Neural progenitor cell (in vitro differentiated cells): ENCODE measurements at regions not wholly inside any gene's neighbourhood (a gene's known extent, or its start where the extent isn't known, plus 50 kb on each side); places are given as distances from the start of the nearest gene placed in this dataset.
A peak's percentile ranks its signal among the peaks of the same experiment; 100 is the strongest.

Experiments used
- DNase-seq: peaks from one replicate; pipeline ENCODE4 v3.0.0-alpha.2; 2016; ENCODE audit warnings: low spot score
- H2AFZ ChIP-seq: fragments of 200-600 bp; sonication (generic); replicated peaks from 2 replicates; pipeline ENCODE4 v1.6.1; 2016; ENCODE audit warnings: antibody characterized with exemption
- H3F3A ChIP-seq: fragments of 200-600 bp; sonication (generic); 2 replicates; pipeline ENCODE4 v1.6.1; 2016; ENCODE audit warnings: antibody characterized with exemption, low read depth
- H3K27ac ChIP-seq: fragments of 200-600 bp; sonication (generic); 2 replicates; pipeline ENCODE4 v1.5.1; 2016; ENCODE audit warnings: mild to moderate bottlenecking
- H3K27me3 ChIP-seq: fragments of 200-600 bp; sonication (generic); 2 replicates; pipeline ENCODE4 v1.6.1; 2016; ENCODE audit warnings: mild to moderate bottlenecking, moderate library complexity
- H3K36me3 ChIP-seq: fragments of 200-600 bp; sonication (generic); 2 replicates; pipeline ENCODE4 v1.5.1; 2016
- H3K4me1 ChIP-seq: fragments of 200-600 bp; sonication (generic); 2 replicates; pipeline ENCODE4 v1.6.1; 2016; ENCODE audit warnings: mixed run types
- H3K4me2 ChIP-seq: fragments of 200-600 bp; sonication (generic); 2 replicates; pipeline ENCODE4 v1.6.1; 2016
- H3K4me3 ChIP-seq: fragments of 200-600 bp; sonication (generic); 2 replicates; pipeline ENCODE4 v1.5.1; 2016
- H3K79me2 ChIP-seq: fragments of 200-600 bp; sonication (generic); 2 replicates; pipeline ENCODE4 v1.6.1; 2016; ENCODE audit warnings: low read depth
- H3K9ac ChIP-seq: fragments of 200-600 bp; sonication (generic); 2 replicates; pipeline ENCODE4 v1.6.1; 2016
- H3K9me3 ChIP-seq: fragments of 200-600 bp; sonication (generic); 2 replicates; pipeline ENCODE4 v1.5.1; 2016; ENCODE audit warnings: low read depth
- H4K20me1 ChIP-seq: fragments of 200-600 bp; sonication (generic); 2 replicates; pipeline ENCODE4 v1.6.1; 2016; ENCODE audit warnings: low read depth
- H3K27ac Mint-ChIP-seq: 3 replicates; pipeline ENCODE4 v1.8.0; 2021; ENCODE audit warnings: mixed read lengths
- H3K27me3 Mint-ChIP-seq: 2 replicates; pipeline ENCODE4 v1.8.0; 2022; ENCODE audit warnings: low read depth, mild to moderate bottlenecking, inconsistent platforms, moderate library complexity, mixed read lengths; ENCODE audit not compliant: insufficient read depth
- H3K36me3 Mint-ChIP-seq: 3 replicates; pipeline ENCODE4 v1.8.0; 2021; ENCODE audit warnings: mixed read lengths
- H3K4me1 Mint-ChIP-seq: 3 replicates; pipeline ENCODE4 v1.8.0; 2021; ENCODE audit warnings: mixed read lengths
- H3K4me3 Mint-ChIP-seq: 3 replicates; pipeline ENCODE4 v1.8.0; 2021; ENCODE audit warnings: mild to moderate bottlenecking, moderate library complexity, mixed read lengths
- H3K9me3 Mint-ChIP-seq: 3 replicates; pipeline ENCODE4 v1.8.0; 2020; ENCODE audit warnings: mixed read lengths
- CTCF ChIP-seq: fragments of 200-600 bp; sonication (generic); IDR thresholded peaks from 2 replicates; pipeline ENCODE4 v1.5.1; 2017; ENCODE audit warnings: antibody characterized with exemption, mild to moderate bottlenecking
- EZH2 ChIP-seq: fragments of 200-600 bp; sonication (generic); IDR thresholded peaks from 2 replicates; pipeline ENCODE4 v1.6.1; 2017; ENCODE audit warnings: antibody characterized with exemption, mild to moderate bottlenecking, moderate library complexity
- EZH2phosphoT487 ChIP-seq: fragments of 200-600 bp; sonication (generic); IDR thresholded peaks from 2 replicates; pipeline ENCODE4 v1.6.1; 2017; ENCODE audit warnings: antibody characterized with exemption

- H3F3A ChIP-seq, result peaks cover 34% of the 10 kb centered on the region
- Mint-ChIP-seq H3K27ac (peak overlapping the region; percentile 76), H3K27me3 (peaks cover 7% of the 10 kb centered on the region), H3K4me1 (peaks cover 40% of the 10 kb centered on the region), H3K4me3 (peak overlapping the region; percentile 48), H3K36me3 (no peaks in the 10 kb centered on the region), H3K9me3 (peaks cover 21% of the 10 kb centered on the region)
- H4K20me1 ChIP-seq, result no peaks in the 10 kb centered on the region
- peak overlapping the region; percentile 48 for H3K27ac ChIP-seq
- no peaks in the 10 kb centered on the region for H3K27me3 ChIP-seq
- H2AFZ ChIP-seq, result no peak overlapping the region
- TF ChIP-seq EZH2 (no peak), EZH2phosphoT487 (no peak), CTCF (no peak)
- peak overlapping the region; percentile 60 for H3K4me2 ChIP-seq
- peaks cover 43% of the 10 kb centered on the region for H3K4me1 ChIP-seq
- no peaks in the 10 kb centered on the region for H3K79me2 ChIP-seq
- H3K4me3 ChIP-seq, result peak overlapping the region; percentile 23
- no peak overlapping the region for H3K9ac ChIP-seq
- H3K36me3 ChIP-seq, result no peaks in the 10 kb centered on the region
- peak; percentile 13 for DNase-seq
- H3K9me3 ChIP-seq, result no peaks in the 10 kb centered on the region
Observed at GRCh38 chr9:108787690-108788048, 68.1 kb downstream of the ACTL7B start.

DNA sequence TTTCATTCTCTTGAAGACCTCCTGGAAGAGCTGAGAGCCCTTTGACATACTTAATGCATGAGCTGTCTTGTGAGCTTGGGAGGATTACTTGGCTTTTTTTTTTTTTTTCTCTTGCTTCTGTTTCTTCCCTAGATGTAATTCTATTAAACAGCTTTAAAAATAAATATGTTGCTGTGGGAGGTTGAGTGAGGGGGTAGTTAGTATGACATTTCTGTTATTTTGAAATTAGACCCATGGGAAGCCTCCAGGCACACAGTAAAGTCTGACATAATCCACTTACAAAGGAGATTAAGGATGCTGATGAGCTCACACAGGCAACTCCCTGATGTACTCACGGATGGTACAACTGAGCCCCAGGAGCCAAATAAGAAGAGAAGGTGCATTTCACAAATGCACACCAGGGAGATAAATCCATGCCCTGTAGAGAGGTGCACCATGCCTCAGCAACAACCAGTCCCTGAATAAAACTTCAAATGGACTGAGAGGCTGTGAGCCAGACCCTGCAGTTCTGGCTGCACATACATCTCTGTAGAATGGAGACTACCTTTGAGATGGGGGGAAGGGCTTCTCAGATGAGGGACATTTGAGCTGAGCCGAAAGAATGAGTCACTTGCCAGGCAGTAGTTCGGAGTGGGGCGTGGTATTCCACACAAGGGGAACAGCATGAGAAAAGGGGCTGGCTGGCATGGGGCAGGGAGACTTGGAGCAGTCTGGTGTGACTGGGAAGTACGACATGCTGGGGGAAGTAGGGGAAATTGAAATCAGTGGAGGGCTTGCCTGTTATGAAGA, 68.7 kb downstream of the ACTL7B start:
- H3K4me3 Mint-ChIP-seq, result peak overlapping the region; percentile 48
- H3K4me2 ChIP-seq, result peak overlapping the region; percentile 60
- H3K4me1 Mint-ChIP-seq, result peaks cover 42% of the 10 kb centered on the region
- no peaks in the 10 kb centered on the region for H3K36me3 ChIP-seq
- H3K27me3 ChIP-seq, result no peaks in the 10 kb centered on the region
- H3K4me3 ChIP-seq, result peak overlapping the region; percentile 23
- TF ChIP-seq EZH2 (no peak), EZH2phosphoT487 (no peak), CTCF (no peak)
- H3F3A ChIP-seq, result peaks cover 34% of the 10 kb centered on the region
- DNase-seq, result peak; percentile 67
- no peak overlapping the region for H2AFZ ChIP-seq
- peaks cover 7% of the 10 kb centered on the region for H3K27me3 Mint-ChIP-seq
- H3K36me3 Mint-ChIP-seq, result no peaks in the 10 kb centered on the region
- H3K27ac Mint-ChIP-seq, result peak overlapping the region; percentile 76
- H3K9ac ChIP-seq, result no peak overlapping the region
- H3K79me2 ChIP-seq, result no peaks in the 10 kb centered on the region
- H3K9me3 Mint-ChIP-seq, result peaks cover 17% of the 10 kb centered on the region
- no peaks in the 10 kb centered on the region for H4K20me1 ChIP-seq
- peaks cover 45% of the 10 kb centered on the region for H3K4me1 ChIP-seq
- H3K9me3 ChIP-seq, result no peaks in the 10 kb centered on the region
- H3K27ac ChIP-seq, result peak overlapping the region; percentile 48

GRCh38 chr9:108786322-108786721, 69.5 kb downstream of the ACTL7B start:
- H3K27me3 ChIP-seq, result no peaks in the 10 kb centered on the region
- H3K9me3 ChIP-seq, result no peaks in the 10 kb centered on the region
- no peak for DNase-seq
- peak overlapping the region; percentile 48 for H3K27ac ChIP-seq
- Mint-ChIP-seq H3K27me3 (peaks cover 10% of the 10 kb centered on the region), H3K36me3 (no peaks in the 10 kb centered on the region), H3K4me3 (no peak overlapping the region), H3K27ac (peak overlapping the region; percentile 28), H3K9me3 (peaks cover 10% of the 10 kb centered on the region), H3K4me1 (peaks cover 47% of the 10 kb centered on the region)
- H2AFZ ChIP-seq, result no peak overlapping the region
- H3K9ac ChIP-seq, result no peak overlapping the region
- H3K4me1 ChIP-seq, result peaks cover 47% of the 10 kb centered on the region
- H3K4me3 ChIP-seq, result no peak overlapping the region
- no peaks in the 10 kb centered on the region for H3K36me3 ChIP-seq
- no peaks in the 10 kb centered on the region for H4K20me1 ChIP-seq
- TF ChIP-seq CTCF (no peak), EZH2phosphoT487 (no peak)
- no peaks in the 10 kb centered on the region for H3K79me2 ChIP-seq
- H3K4me2 ChIP-seq, result peak overlapping the region; percentile 60
- H3F3A ChIP-seq, result peaks cover 34% of the 10 kb centered on the region
